Globus pallidus (tissue), 1 donor: ENCODE measurements at regions not wholly inside any gene's neighbourhood (a gene's known extent, or its start where the extent isn't known, plus 50 kb on each side); places are given as distances from the start of the nearest gene placed in this dataset.
"Not testable (repeated sequence)": the region's sequence is repeated elsewhere in the genome, so short reads cannot be mapped to it uniquely, and the experiment has no call there.

Experiments used
- DNase-seq: peaks from one replicate; pipeline ENCODE4 v3.0.0-alpha.2; 2015; ENCODE audit warnings: low spot score

GRCh38 chr6:130674604-130675003 lies 152.6 kb upstream of the SMLR1 start:
- DNase-seq, result no peak

- DNase-seq, result no peak
These were observed 152.1 kb upstream of the SMLR1 start for GRCh38 chr6:130675072-130675471.

- no peak for DNase-seq
These were observed 151.0 kb upstream of the SMLR1 start for GRCh38 chr6:130676077-130676772.

- no peak for DNase-seq
These were observed 150.4 kb upstream of the SMLR1 start for GRCh38 chr6:130676773-130677144.

- DNase-seq, result no peak
These were observed 149.9 kb upstream of the SMLR1 start for GRCh38 chr6:130677312-130677711.

- DNase-seq, result no peak
These were observed 149.4 kb upstream of the SMLR1 start for GRCh38 chr6:130677766-130678165.

GRCh38 chr6:130679684-130680083 lies 147.5 kb upstream of the SMLR1 start:
- no peak for DNase-seq

- DNase-seq, result no peak
These were observed 147.1 kb upstream of the SMLR1 start for GRCh38 chr6:130680116-130680515.

- DNase-seq, result no peak
These were observed 146.2 kb upstream of the SMLR1 start for GRCh38 chr6:130681028-130681427.

- DNase-seq, result no peak
These were observed 145.1 kb upstream of the SMLR1 start for GRCh38 chr6:130682066-130682465.

GRCh38 chr6:130683761-130684517 lies 143.3 kb upstream of the SMLR1 start:
- no peak for DNase-seq

GRCh38 chr6:130692659-130693058 lies 134.5 kb upstream of the SMLR1 start:
- no peak for DNase-seq

GRCh38 chr6:130693944-130694343 lies 133.3 kb upstream of the SMLR1 start:
- no peak for DNase-seq

GRCh38 chr6:130694606-130695005 lies 132.6 kb upstream of the SMLR1 start:
- DNase-seq, result no peak

GRCh38 chr6:130696806-130697205 lies 130.4 kb upstream of the SMLR1 start:
- no peak for DNase-seq

- DNase-seq, result no peak
These were observed 129.8 kb upstream of the SMLR1 start for GRCh38 chr6:130697271-130697994.

- no peak for DNase-seq
These were observed 129.1 kb upstream of the SMLR1 start for GRCh38 chr6:130697995-130698535.

- DNase-seq, result no peak
These were observed 127.5 kb upstream of the SMLR1 start for GRCh38 chr6:130699742-130700141.

GRCh38 chr6:130700397-130700796 lies 126.8 kb upstream of the SMLR1 start:
- DNase-seq, result no peak

- DNase-seq, result no peak
These were observed 118.9 kb upstream of the SMLR1 start for GRCh38 chr6:130708338-130708737.

- DNase-seq, result not testable (repeated sequence)
These were observed 115.6 kb upstream of the SMLR1 start for GRCh38 chr6:130711641-130712040.

GRCh38 chr6:130713144-130713543 lies 114.1 kb upstream of the SMLR1 start:
- DNase-seq, result no peak

- DNase-seq, result no peak
These were observed 112.1 kb upstream of the SMLR1 start for GRCh38 chr6:130715058-130715457.
